GM12892 (cell line): ENCODE measurements at regions not wholly inside any gene's neighbourhood (a gene's known extent, or its start where the extent isn't known, plus 50 kb on each side); places are given as distances from the start of the nearest gene placed in this dataset.
"Not testable (repeated sequence)": the region's sequence is repeated elsewhere in the genome, so short reads cannot be mapped to it uniquely, and the experiment has no call there.

Experiments
- DNase-seq: peaks from one replicate; pipeline ENCODE4 v3.0.0; 2011; ENCODE audit not compliant: insufficient read length
- FAIRE-seq: peaks from 2 replicates; lab custom pipeline; 2011; peaks lifted over from hg19 to GRCh38; lab: Jason Lieb, UNC
- POLR2A ChIP-seq: IDR thresholded peaks from 2 replicates; pipeline ENCODE4 v1.6.1; 2011; ENCODE audit warnings: low read depth, low read length, control low read depth
- POLR2AphosphoS5 ChIP-seq: IDR thresholded peaks from 2 replicates; pipeline ENCODE4 v1.6.1; 2011; ENCODE audit warnings: low read depth, low read length, control low read depth
- TAF1 ChIP-seq: IDR thresholded peaks from 2 replicates; pipeline ENCODE4 v1.6.1; 2011; ENCODE audit warnings: low read depth, mild to moderate bottlenecking, control low read depth, low read length, borderline replicate concordance

DNA sequence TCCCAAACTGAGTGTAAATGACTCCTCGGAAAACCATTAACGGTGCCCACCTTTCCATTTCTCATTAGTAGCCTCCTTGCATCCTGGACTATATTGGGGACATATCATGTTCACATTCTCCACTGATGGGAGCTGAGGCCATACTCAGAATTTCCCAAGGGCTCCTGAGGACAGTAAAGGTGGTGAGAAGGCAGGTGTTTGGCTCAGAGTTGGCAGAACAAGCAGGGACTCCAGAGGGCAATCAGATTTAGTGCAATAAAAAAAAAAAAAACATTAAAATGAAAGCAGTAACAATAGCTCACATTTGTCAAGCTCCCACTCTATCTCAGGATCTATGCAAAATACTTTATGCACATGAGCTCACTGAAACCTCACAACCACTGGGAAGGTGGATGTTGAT, 401.4 kb downstream of the MAFB start:
- TF ChIP-seq TAF1 (no peak), POLR2A (no peak), POLR2AphosphoS5 (no peak)
- FAIRE-seq (no peak), DNase-seq (no peak)

DNA sequence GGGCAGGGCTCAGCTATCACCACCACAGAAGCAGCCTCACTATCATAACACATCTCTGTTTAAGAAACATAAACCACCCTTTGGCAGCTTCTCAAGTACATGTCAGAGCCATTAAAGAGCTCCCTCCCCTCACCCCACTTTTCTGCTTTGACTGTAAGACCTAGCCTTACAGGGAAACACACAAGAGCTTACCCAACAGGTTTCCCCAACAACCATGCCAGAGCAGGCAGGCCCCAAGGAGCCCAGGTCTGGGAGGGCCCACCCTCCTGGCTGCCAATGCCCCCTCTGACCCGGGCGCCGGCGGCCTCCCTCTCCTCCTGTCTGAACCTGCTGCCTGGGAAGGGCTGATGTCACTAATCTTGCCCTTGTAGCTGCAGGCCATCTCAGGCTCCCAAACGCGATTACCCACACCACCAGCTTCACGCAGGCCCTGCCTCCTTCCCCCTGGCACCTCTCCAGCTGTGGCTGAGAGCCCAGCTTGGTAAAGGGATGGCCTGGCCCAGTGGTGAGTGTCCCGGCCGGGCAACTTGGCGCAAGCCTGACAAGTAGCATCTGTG, 402.0 kb downstream of the MAFB start:
- DNase-seq (no peak), FAIRE-seq (no peak)
- no peak for TF ChIP-seq TAF1
- TF ChIP-seq POLR2AphosphoS5, result no peak
- no peak for TF ChIP-seq POLR2A

DNA sequence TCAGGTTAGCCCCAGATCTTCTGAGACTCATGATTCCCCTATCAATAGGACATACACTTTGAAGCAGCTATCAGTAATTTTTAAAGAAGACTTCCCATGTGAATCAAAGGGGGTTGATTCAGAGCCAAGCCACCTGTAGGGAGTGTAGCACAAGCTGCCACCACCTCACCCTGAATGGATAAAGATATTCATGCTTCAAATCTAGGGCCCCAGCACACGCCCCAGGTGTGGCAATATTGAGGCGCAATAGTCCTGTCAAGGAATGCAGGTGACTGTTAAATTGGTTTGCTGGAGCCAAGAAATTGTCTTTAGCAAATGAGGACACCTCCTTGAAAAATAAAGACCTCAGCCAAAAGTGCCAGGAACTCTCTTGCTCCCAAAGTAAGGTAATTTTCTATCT, 404.4 kb downstream of the MAFB start:
- no peak for FAIRE-seq
- no peak for DNase-seq
- TF ChIP-seq POLR2AphosphoS5 (no peak), POLR2A (no peak), TAF1 (no peak)

DNA sequence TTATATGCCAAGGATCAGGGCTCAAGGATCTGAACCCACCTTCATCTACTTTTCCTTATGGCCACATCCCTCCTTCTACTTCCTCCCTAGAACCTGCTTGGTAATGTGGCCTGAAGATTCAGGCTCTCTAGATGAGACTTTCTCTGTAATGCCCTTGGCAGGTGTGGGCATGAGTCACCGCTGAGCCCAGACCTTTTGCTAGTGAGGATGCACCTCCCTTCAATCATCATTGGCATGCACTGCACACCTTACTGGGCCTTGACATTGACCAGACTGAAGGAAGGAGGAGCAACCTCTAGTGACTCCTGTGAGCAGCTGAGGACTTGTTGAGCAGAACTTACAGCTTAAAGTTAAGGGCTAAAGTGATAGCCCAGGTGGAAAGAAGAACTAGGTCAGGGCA, 405.3 kb downstream of the MAFB start:
- no peak for TF ChIP-seq POLR2A
- TF ChIP-seq TAF1, result no peak
- no peak for TF ChIP-seq POLR2AphosphoS5
- FAIRE-seq (no peak), DNase-seq (no peak)

DNA sequence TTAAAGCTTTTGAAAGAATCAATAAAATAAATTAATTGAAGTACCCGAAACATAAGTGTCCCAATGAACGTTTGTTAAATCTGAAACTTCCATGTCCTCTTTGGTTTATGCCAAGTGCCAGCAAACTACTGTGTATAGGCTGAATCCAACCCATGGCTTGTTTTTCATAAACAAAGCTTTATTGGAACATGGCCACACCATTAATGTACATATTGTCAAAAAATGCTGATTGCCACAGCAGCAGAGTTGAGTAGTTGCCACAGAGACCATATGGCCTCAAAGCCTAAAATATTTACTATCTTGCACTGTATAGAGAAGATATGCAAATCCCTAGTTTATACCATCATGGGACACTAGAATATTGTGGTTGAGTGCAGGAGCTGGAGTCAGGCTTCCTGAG, 406.1 kb downstream of the MAFB start:
- DNase-seq (no peak), FAIRE-seq (no peak)
- TF ChIP-seq POLR2A (no peak), POLR2AphosphoS5 (no peak), TAF1 (no peak)

DNA sequence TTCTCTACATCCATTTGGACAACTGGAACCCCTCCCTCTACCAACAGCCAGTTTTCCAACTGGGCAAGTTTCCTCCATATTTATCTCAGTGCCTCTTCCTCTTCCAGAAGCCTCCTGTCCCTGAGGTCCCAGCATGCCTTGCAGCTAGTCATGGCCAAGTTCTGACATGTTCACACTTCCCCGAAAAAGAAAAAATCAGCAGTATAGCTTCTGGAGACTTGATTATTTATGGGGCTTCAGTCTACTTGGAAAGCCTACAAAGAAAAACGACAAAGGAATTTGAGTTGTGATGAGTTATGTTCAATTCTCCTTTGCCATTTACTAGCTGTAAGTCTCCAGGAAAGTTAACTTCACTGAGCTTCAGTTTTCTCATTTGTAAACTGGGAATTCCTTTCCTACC, 406.5 kb downstream of the MAFB start:
- no peak for DNase-seq
- TF ChIP-seq POLR2A (no peak), POLR2AphosphoS5 (no peak), TAF1 (no peak)
- no peak for FAIRE-seq

DNA sequence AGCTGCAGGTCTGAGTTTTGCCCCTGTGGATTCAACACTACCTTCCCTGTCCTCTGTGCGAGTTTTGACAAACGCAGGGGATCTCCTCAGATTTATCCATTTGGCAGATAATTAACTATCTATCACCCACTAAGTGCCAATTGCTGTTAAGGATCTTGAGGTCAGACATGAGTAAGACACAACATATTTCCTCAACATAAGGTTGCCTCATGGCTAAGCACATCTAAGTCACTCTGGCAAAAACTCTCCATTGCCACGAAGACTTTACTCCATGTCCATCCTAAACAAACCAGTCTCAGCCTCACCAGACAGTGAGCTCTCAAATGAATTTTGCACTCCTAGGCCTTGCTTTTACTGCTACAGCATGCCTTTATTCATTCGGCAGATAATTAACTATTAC, 408.4 kb downstream of the MAFB start:
- FAIRE-seq (no peak), DNase-seq (no peak)
- TF ChIP-seq TAF1 (no peak), POLR2A (no peak), POLR2AphosphoS5 (no peak)

DNA sequence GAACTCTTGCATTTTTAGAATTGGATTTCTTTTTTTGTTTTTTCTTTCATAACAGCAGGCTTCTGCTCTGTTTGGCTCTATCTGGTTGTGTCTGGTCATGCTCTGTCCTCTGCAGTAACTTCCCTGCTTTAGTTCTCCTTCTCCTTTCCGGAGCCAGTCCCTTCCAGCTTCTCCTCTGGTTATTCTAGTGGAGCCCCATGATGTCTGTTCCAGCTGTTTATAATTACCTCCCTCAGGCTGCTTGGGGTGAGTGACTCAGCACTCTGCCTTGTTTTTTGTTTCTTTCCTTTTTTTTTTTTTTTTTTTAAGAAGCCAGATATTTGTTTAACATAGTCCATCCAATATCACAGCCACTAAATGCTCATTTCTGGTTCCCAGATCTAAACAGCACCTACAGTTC, 409.6 kb downstream of the MAFB start:
- no peak for DNase-seq
- no peak for FAIRE-seq

DNA sequence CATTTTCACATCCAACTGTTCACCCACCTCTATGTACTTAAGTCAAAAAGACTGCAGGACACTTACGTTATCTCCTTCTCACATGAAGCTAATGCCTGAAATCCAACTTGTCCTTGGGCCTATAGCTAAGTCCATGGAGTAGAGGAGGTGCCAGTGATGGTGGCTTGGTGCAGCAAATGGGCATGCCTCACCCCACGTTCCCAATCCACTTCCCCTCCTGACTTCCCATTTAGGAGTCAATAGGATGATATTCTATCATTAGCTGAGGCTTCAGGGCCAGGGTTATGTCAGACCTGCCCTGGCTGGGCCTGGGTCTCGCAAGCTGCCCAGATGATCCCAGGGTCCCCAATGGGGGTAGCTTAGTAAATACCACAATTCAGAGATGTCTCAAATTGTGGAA, 410.4 kb downstream of the MAFB start:
- DNase-seq (no peak), FAIRE-seq (no peak)
- TF ChIP-seq TAF1, result no peak
- no peak for TF ChIP-seq POLR2AphosphoS5
- no peak for TF ChIP-seq POLR2A

More for the DNA sequence above, 409.6 kb downstream of the MAFB start:
- TF ChIP-seq TAF1, result no peak

DNA sequence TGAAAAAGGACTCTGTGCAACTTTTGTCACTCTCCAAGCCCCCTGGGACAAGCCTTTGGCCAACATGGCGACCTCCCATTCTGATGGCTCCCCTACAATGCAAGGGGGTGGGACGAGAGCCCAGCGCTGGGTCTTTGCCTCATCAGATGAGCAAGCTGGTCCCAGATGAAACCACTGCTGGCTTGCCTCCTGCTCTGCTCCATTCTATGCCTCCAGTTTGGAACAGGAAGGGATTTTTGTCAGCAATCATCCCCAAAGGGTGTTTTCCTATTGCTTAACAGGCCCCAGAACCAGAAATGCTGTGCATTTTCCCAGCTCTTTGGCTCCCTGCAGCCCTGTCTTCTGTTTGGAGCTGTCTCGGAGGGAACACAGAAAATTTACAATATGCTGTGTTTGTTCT, 412.7 kb downstream of the MAFB start:
- no peak for TF ChIP-seq POLR2AphosphoS5
- no peak for TF ChIP-seq POLR2A
- no peak for TF ChIP-seq TAF1
- FAIRE-seq (no peak), DNase-seq (no peak)

DNA sequence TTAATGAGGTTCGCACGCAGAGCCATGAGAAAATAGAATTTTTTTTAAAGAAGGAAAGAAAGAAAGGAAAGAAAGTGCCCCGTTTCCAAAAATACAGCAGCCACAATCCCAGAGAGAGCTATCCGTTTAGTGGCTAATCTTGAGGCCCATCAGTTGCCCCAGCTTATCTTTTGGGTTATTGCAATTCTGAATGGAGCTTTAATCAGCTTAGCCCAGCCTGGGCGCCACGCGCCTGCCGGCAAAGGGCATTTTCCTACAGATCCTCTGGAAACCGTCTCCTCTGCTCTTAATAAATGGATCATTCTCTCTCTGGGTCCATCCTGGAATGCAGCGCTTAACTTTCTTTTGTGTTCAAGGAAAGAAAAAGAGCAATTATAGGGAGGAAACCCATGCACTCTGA, 413.3 kb downstream of the MAFB start:
- DNase-seq (no peak), FAIRE-seq (no peak)
- TF ChIP-seq POLR2A (no peak), TAF1 (no peak), POLR2AphosphoS5 (no peak)

DNA sequence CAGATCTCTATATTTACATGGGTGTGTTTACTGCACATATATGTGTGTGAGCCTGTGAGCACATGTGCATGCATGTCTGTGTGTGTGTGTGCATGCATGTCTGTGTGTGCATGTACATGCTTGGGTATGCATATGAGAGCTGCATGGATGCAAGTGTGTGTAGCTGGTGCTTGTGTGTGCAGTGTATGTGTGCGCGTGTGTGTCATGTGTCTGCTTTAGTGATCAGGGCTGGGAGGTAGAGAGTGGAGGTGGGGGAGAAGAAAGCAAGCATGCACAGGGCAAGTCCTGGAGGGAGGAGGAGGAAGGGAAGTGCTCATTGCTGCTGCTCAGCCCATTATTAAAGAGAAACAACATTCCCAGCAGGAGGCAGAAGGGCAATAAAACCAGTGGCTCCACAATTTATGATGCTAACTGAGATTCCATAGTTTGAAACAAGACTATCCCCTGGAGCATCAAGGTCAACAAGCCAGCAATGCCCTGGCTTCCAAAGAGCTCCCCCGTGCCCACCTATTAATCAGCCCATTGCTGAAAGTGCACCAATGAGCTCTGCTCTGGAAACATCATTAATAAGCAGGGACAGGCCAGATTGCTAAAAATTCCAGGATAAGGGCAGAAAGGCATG, 414.0 kb downstream of the MAFB start:
- TF ChIP-seq TAF1, result no peak
- no peak for TF ChIP-seq POLR2A
- TF ChIP-seq POLR2AphosphoS5, result no peak
- FAIRE-seq (no peak), DNase-seq (no peak)

DNA sequence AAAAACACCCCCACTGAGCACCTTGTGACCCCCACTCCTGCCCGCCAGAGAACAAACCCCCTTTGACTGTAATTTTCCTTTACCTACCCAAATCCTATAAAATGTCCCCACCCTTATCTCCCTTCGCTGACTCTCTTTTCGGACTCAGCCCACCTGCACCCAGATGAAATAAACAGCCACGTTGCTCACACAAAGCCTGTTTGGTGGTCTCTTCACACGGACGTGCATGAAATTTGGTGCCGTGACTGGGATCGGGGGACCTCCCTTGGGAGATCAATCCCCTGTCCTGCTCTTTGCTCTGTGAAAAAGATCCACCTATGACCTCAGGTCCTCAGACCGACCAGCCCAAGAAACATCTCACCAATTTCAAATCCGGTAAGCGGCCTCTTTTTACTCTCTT, 419.8 kb downstream of the MAFB start:
- FAIRE-seq, DNase-seq: not testable (repeated sequence)
